H1 (cell line): ENCODE measurements at regions not wholly inside any gene's neighbourhood (a gene's known extent, or its start where the extent isn't known, plus 50 kb on each side); places are given as distances from the start of the nearest gene placed in this dataset.
A peak's percentile ranks its signal among the peaks of the same experiment; 100 is the strongest.

Source experiments
- CTCF ChIA-PET: fragments of 300-600 bp; sonication (Branson Sonifier 250); formaldehyde crosslinking; loops from one replicate; lab custom pipeline; 2021; ENCODE audit not compliant: partially characterized antibody; lab: Charles Lee
- POLR2A ChIA-PET: fragments of 300-600 bp; sonication (Branson Sonifier 250); formaldehyde crosslinking; loops from one replicate; lab custom pipeline; 2021; ENCODE audit warnings: inconsistent platforms; ENCODE audit not compliant: partially characterized antibody; lab: Charles Lee
- DNase-seq, 2 experiments: peaks; one replicate each; pipeline versions ENCODE4 v3.0.0 to v3.0.0-alpha.2; 2010 to 2022; ENCODE audit warnings: low spot score in 2 of 2, low read depth in 1 of 2, mixed read lengths in 1 of 2
- FAIRE-seq: peaks from 2 replicates; lab custom pipeline; 2011; peaks lifted over from hg19 to GRCh38; lab: Jason Lieb, UNC
- H2AFZ ChIP-seq: 2 replicates; pipeline ENCODE4 v1.8.1; 2012; ENCODE audit warnings: low read length, inconsistent platforms
- H2AK5ac ChIP-seq: 2 replicates; pipeline ENCODE4 v1.6.1; 2013; ENCODE audit warnings: low read depth, low read length
- H2BK120ac ChIP-seq: replicated peaks from 2 replicates; pipeline ENCODE3; 2013; ENCODE audit warnings: low read depth, low read length, inconsistent platforms
- H2BK12ac ChIP-seq: 2 replicates; pipeline ENCODE4 v1.6.1; 2013; ENCODE audit warnings: low read depth, low read length
- H2BK15ac ChIP-seq: 2 replicates; pipeline ENCODE4 v1.6.1; 2013; ENCODE audit warnings: low read length
- H2BK20ac ChIP-seq: 2 replicates; pipeline ENCODE4 v1.6.1; 2013; ENCODE audit warnings: low read length
- H2BK5ac ChIP-seq: 2 replicates; pipeline ENCODE4 v1.6.1; 2013; ENCODE audit warnings: low read depth, low read length
- H3K14ac ChIP-seq: 2 replicates; pipeline ENCODE4 v1.6.1; 2013; ENCODE audit warnings: inconsistent platforms; ENCODE audit not compliant: insufficient read length
- H3K18ac ChIP-seq: 2 replicates; pipeline ENCODE4 v1.6.1; 2013; ENCODE audit warnings: low read length; ENCODE audit errors: extremely low read depth
- H3K23ac ChIP-seq: 2 replicates; pipeline ENCODE4 v1.6.1; 2013; ENCODE audit warnings: inconsistent platforms; ENCODE audit not compliant: insufficient read length
- H3K23me2 ChIP-seq: 2 replicates; pipeline ENCODE4 v1.6.1; 2013; ENCODE audit warnings: low read depth, low read length
- H3K27ac ChIP-seq: 2 replicates; pipeline ENCODE4 v1.6.1; 2011; ENCODE audit warnings: low read depth, low read length, inconsistent platforms
- H3K27me3 ChIP-seq, 4 experiments: replicated peaks in 1 of 4; 1 replicate in 1 of 4; 2 replicates in 3 of 4; pipeline versions ENCODE4 v1.6.1 to v1.8.1; 2011 to 2013; ENCODE audit warnings: low read length in 3 of 4, mild to moderate bottlenecking in 3 of 4, inconsistent platforms in 2 of 4, mixed read lengths in 2 of 4, moderate library complexity in 1 of 4; ENCODE audit not compliant: control insufficient read depth in 3 of 4, insufficient read depth in 3 of 4; ENCODE audit errors: extremely low read depth in 1 of 4
- H3K36me3 ChIP-seq, 4 experiments: 2 replicates each; pipeline versions ENCODE4 v1.6.1 to v1.8.1; 2011 to 2013; ENCODE audit warnings: mild to moderate bottlenecking in 4 of 4, low read length in 3 of 4, moderate library complexity in 2 of 4, control low read depth in 1 of 4, inconsistent platforms in 1 of 4; ENCODE audit not compliant: insufficient read depth in 4 of 4, control insufficient read depth in 2 of 4
- H3K4ac ChIP-seq: replicated peaks from 2 replicates; pipeline ENCODE3; 2013; ENCODE audit warnings: low read length, low read depth, mixed read lengths, inconsistent platforms; ENCODE audit not compliant: insufficient read length
- H3K4me1 ChIP-seq, 4 experiments: replicated peaks in 1 of 4; 1 replicate in 1 of 4; 2 replicates in 3 of 4; pipeline versions ENCODE4 v1.6.1 to v1.8.1; 2011 to 2013; ENCODE audit warnings: low read length in 3 of 4, inconsistent platforms in 2 of 4, mixed read lengths in 1 of 4; ENCODE audit not compliant: insufficient read depth in 4 of 4, control insufficient read depth in 3 of 4
- H3K4me2 ChIP-seq, 2 experiments: 2 replicates each; pipeline versions ENCODE4 v1.6.1 to v1.8.1; 2011 to 2013; ENCODE audit warnings: low read depth in 2 of 2, low read length in 2 of 2, control low read depth in 1 of 2, inconsistent platforms in 1 of 2, mild to moderate bottlenecking in 1 of 2; ENCODE audit not compliant: insufficient read depth in 1 of 2
- H3K4me3 ChIP-seq, 4 experiments: fragments of 200-600, 300-600 bp in 1 of 4; sonication (generic), shearing (Covaris generic), sonication (Bioruptor Twin) in 1 of 4; 2 replicates each; pipeline versions ENCODE4 v1.5.1 to v1.8.1; 2011 to 2016; ENCODE audit warnings: low read length in 4 of 4, low read depth in 3 of 4, control low read depth in 2 of 4, inconsistent platforms in 2 of 4, mild to moderate bottlenecking in 2 of 4, mixed read lengths in 1 of 4, moderate library complexity in 1 of 4; ENCODE audit not compliant: insufficient read depth in 2 of 4; ENCODE audit errors: extremely low read depth in 1 of 4
- H3K56ac ChIP-seq: replicated peaks from 2 replicates; pipeline ENCODE3; 2013; ENCODE audit warnings: low read depth, mild to moderate bottlenecking, mixed read lengths, low read length, inconsistent platforms; ENCODE audit not compliant: insufficient read length
- H3K79me1 ChIP-seq: 2 replicates; pipeline ENCODE4 v1.6.1; 2013; ENCODE audit warnings: low read depth, low read length, control low read depth
- H3K79me2 ChIP-seq, 2 experiments: 2 replicates each; pipeline versions ENCODE4 v1.6.1 to v1.8.1; 2012 to 2013; ENCODE audit warnings: low read length in 2 of 2, mild to moderate bottlenecking in 2 of 2, inconsistent platforms in 1 of 2; ENCODE audit not compliant: insufficient read depth in 2 of 2, control insufficient read depth in 1 of 2
- H3K9ac ChIP-seq, 4 experiments: replicated peaks in 1 of 4; 1 replicate in 1 of 4; 2 replicates in 3 of 4; pipeline versions ENCODE4 v1.6.1 to v1.8.1; 2011 to 2013; ENCODE audit warnings: low read depth in 3 of 4, low read length in 3 of 4, control low read depth in 2 of 4, mild to moderate bottlenecking in 2 of 4, moderate library complexity in 2 of 4, inconsistent platforms in 1 of 4; ENCODE audit errors: extremely low read depth in 1 of 4
- H3K9me3 ChIP-seq, 2 experiments: 2 replicates each; pipeline versions ENCODE4 v1.6.1 to v1.8.1; 2012 to 2013; ENCODE audit warnings: mild to moderate bottlenecking in 2 of 2, moderate library complexity in 2 of 2, control low read depth in 1 of 2, inconsistent platforms in 1 of 2, low read depth in 1 of 2, low read length in 1 of 2, mixed read lengths in 1 of 2; ENCODE audit not compliant: insufficient read depth in 2 of 2
- H4K20me1 ChIP-seq, 2 experiments: replicated peaks in 1 of 2; 2 replicates each; pipeline versions ENCODE3 to v1.8.1; 2011 to 2013; ENCODE audit warnings: inconsistent platforms in 2 of 2, low read length in 2 of 2, mild to moderate bottlenecking in 1 of 2; ENCODE audit not compliant: insufficient read depth in 2 of 2, control insufficient read depth in 1 of 2
- H4K5ac ChIP-seq: 2 replicates; pipeline ENCODE4 v1.6.1; 2013; ENCODE audit warnings: low read length, low read depth, mixed read lengths, inconsistent platforms; ENCODE audit not compliant: insufficient read length
- H4K8ac ChIP-seq: 2 replicates; pipeline ENCODE4 v1.8.0; 2013; ENCODE audit warnings: mild to moderate bottlenecking, moderate library complexity, low read length, inconsistent platforms; ENCODE audit not compliant: insufficient read depth; ENCODE audit errors: extremely low read depth
- H4K91ac ChIP-seq: replicated peaks from 2 replicates; pipeline ENCODE3; 2013; ENCODE audit warnings: low read length, mixed read lengths, inconsistent platforms; ENCODE audit not compliant: insufficient read length
- BCL11A ChIP-seq, 2 experiments: IDR thresholded peaks; one replicate each; pipeline ENCODE4 v1.6.1; 2011; ENCODE audit warnings: low read depth in 2 of 2, low read length in 2 of 2, mild to moderate bottlenecking in 2 of 2
- CBX5 ChIP-seq: fragments of 300-800, 300-1000 bp; sonication (generic); IDR thresholded peaks from 2 replicates; pipeline ENCODE4 v1.7.1; 2016; ENCODE audit warnings: antibody characterized with exemption, low read length, low read depth
- CEBPB ChIP-seq: IDR thresholded peaks from 2 replicates; pipeline ENCODE4 v1.6.1; 2012; ENCODE audit warnings: low read depth, low read length
- GABPA ChIP-seq: IDR thresholded peaks from 2 replicates; pipeline ENCODE4 v1.6.1; 2011; ENCODE audit warnings: mild to moderate bottlenecking, low read length, moderate library complexity, borderline replicate concordance; ENCODE audit not compliant: insufficient read depth
- HDAC6 ChIP-seq: IDR thresholded peaks from one replicate; pipeline ENCODE4 v1.7.1; 2012; ENCODE audit warnings: low read depth, mild to moderate bottlenecking, inconsistent platforms, low read length, moderate library complexity
- RBBP5 ChIP-seq: IDR thresholded peaks from 2 replicates; pipeline ENCODE4 v1.7.1; 2012; ENCODE audit warnings: low read depth, mild to moderate bottlenecking, inconsistent platforms, low read length, moderate library complexity, borderline replicate concordance
- SIX5 ChIP-seq: IDR thresholded peaks from 2 replicates; pipeline ENCODE4 v1.6.1; 2011; ENCODE audit warnings: mild to moderate bottlenecking, low read depth, low read length
- SP1 ChIP-seq: IDR thresholded peaks from 2 replicates; pipeline ENCODE4 v1.6.1; 2011; ENCODE audit warnings: low read depth, low read length
- SP2 ChIP-seq: IDR thresholded peaks from 2 replicates; pipeline ENCODE4 v1.6.1; 2012; ENCODE audit warnings: mild to moderate bottlenecking, low read length, inconsistent platforms
- TAF1 ChIP-seq: IDR thresholded peaks from 2 replicates; pipeline ENCODE4 v1.6.1; 2011; ENCODE audit warnings: mild to moderate bottlenecking, low read depth, low read length
- TBP ChIP-seq: IDR thresholded peaks from 2 replicates; pipeline ENCODE4 v1.6.1; 2011; ENCODE audit warnings: low read depth, low read length, improper control_type of control experiment
- YY1 ChIP-seq: IDR thresholded peaks from 2 replicates; pipeline ENCODE4 v1.6.1; 2011; ENCODE audit warnings: low read depth, mild to moderate bottlenecking, low read length
- WGBS, 2 experiments: shearing (Covaris generic) in 1 of 2; methylation state at CpG; one replicate each; pipeline versions ENCODE4 v1.1.6 to v1.1.7; 2013 to 2015; ENCODE audit warnings: low lambda C conversion rate in 2 of 2, mixed read lengths in 2 of 2, inconsistent platforms in 1 of 2, low coverage in 1 of 2, missing lambda C conversion rate in 1 of 2; ENCODE audit not compliant: insufficient replicate concordance in 2 of 2, insufficient coverage in 1 of 2, insufficient read length in 1 of 2; ENCODE audit errors: extremely low coverage in 1 of 2, missing lambda C conversion rate in 1 of 2; 5-methylcytosine and 5-hydroxymethylcytosine counted together
- TF ChIP-seq, protein P1 (sequence below), 3 experiments: IDR thresholded peaks; 1 replicate in 2 of 3; 2 replicates in 1 of 3; pipeline versions ENCODE4 v1.5.1 to v1.6.1; 2011; ENCODE audit warnings: low read length in 3 of 3, mild to moderate bottlenecking in 3 of 3, inconsistent platforms in 2 of 3, low read depth in 1 of 3, moderate library complexity in 1 of 3; ENCODE audit not compliant: insufficient read depth in 1 of 3; ENCODE audit errors: control extremely low read depth in 1 of 3

DNA sequence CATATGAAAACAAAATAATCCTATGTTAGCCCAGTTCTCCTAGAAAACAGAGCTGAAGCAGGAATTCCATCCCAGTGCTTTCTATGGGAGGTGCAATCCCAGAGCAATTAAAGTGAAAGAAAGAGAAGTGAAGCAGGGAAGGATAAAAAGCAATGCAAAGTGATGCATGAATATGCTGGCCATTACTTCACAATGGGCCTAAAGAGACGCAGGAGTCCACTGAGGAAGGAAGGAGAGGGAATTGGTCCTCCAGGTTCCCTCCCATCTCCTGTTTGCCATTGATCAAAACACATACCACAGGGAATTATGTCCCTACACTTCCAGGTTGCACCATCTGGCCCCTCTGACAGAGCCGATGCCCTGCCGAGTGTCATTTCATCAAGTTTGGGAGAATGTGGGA lies 392.2 kb upstream of the NFE2L3 start:
- no peak overlapping the region for H3K14ac ChIP-seq
- peaks cover 0 to 5% (median 2%) of the 10 kb centered on the region in 4 experiments; a peak in 3 of 7 replicates for H3K4me1 ChIP-seq
- no peak for FAIRE-seq
- H3K9me3 ChIP-seq = no peaks in the 10 kb centered on the region
- H2BK120ac ChIP-seq = no peak overlapping the region
- H2AFZ ChIP-seq = 0 out of 2 replicates have a peak overlapping the region, but pooled peaks have one; percentile 47
- no peaks in the 10 kb centered on the region for H3K27me3 ChIP-seq
- CTCF ChIA-PET = interaction anchor here (0.6 to 1.6 kb wide), 3 partner anchors 10 to 61 kb away, joined by 3 to 7 read pairs (median 3); no protein-coding TSS in a partner anchor
- WGBS, 2 experiments = 63% methylated on average over 3 of the region's 3 CpGs; no CpG with 5 or more reads in 1 of the 2 experiments
- H4K20me1 ChIP-seq = no peaks in the 10 kb centered on the region
- no peak overlapping the region for H2BK12ac ChIP-seq
- no peaks in the 10 kb centered on the region; a peak in 1 of 8 replicates for H3K36me3 ChIP-seq
- no peak overlapping the region for H3K4me2 ChIP-seq
- H3K27ac ChIP-seq = no peak overlapping the region
- H3K4me3 ChIP-seq = no peak overlapping the region
- peak overlapping the region; percentile 41; the same call in 1 of the 2 replicates for H2BK5ac ChIP-seq
- H3K18ac ChIP-seq = no peak overlapping the region
- no peak overlapping the region for H4K8ac ChIP-seq
- H3K79me2 ChIP-seq = no peaks in the 10 kb centered on the region
- H3K23ac ChIP-seq = no peak overlapping the region
- H3K9ac ChIP-seq = no peak overlapping the region
- H2AK5ac ChIP-seq = no peak overlapping the region
- no peak overlapping the region for H2BK20ac ChIP-seq
- DNase-seq = peak in 1 of 2 experiments; percentile 45
- POLR2A ChIA-PET = interaction anchor here (0.9 kb wide), 1 partner anchor 8 kb away, joined by 3 read pairs; no protein-coding TSS in a partner anchor
- no peak overlapping the region for H3K4ac ChIP-seq
- no peak overlapping the region for H2BK15ac ChIP-seq
- H3K23me2 ChIP-seq = no peaks in the 10 kb centered on the region
- no peaks in the 10 kb centered on the region for H3K79me1 ChIP-seq
- H3K56ac ChIP-seq = no peak overlapping the region
- H4K5ac ChIP-seq = no peak overlapping the region
- no peak overlapping the region for H4K91ac ChIP-seq
- TF ChIP-seq HDAC6 (no peak), SP2 (no peak), CBX5 (no peak), RBBP5 (no peak), GABPA (no peak), BCL11A (IDR thresholded peaks at IDR 0.05; ENCODE audit: low read depth in 2 of 2, low read length in 2 of 2) (no peak), SIX5 (no peak), TBP (no peak), TAF1 (no peak), YY1 (no peak), SP1 (peak; percentile 64; the same call in 1 of the 2 replicates), CEBPB (no peak)
- TF ChIP-seq, protein P1, sequence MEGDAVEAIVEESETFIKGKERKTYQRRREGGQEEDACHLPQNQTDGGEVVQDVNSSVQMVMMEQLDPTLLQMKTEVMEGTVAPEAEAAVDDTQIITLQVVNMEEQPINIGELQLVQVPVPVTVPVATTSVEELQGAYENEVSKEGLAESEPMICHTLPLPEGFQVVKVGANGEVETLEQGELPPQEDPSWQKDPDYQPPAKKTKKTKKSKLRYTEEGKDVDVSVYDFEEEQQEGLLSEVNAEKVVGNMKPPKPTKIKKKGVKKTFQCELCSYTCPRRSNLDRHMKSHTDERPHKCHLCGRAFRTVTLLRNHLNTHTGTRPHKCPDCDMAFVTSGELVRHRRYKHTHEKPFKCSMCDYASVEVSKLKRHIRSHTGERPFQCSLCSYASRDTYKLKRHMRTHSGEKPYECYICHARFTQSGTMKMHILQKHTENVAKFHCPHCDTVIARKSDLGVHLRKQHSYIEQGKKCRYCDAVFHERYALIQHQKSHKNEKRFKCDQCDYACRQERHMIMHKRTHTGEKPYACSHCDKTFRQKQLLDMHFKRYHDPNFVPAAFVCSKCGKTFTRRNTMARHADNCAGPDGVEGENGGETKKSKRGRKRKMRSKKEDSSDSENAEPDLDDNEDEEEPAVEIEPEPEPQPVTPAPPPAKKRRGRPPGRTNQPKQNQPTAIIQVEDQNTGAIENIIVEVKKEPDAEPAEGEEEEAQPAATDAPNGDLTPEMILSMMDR (IDR thresholded peaks at IDR 0.05; ENCODE audit: control extremely low read depth in 1 of 3, insufficient read depth in 1 of 3, low read depth in 1 of 3, low read length in 3 of 3) = no peak
